BJ (cell line): ENCODE measurements at regions not wholly inside any gene's neighbourhood (a gene's known extent, or its start where the extent isn't known, plus 50 kb on each side); places are given as distances from the start of the nearest gene placed in this dataset.

Source experiments
- CTCF ChIA-PET: fragments of 350-600 bp; formaldehyde crosslinking; extraction: SDS; loops from one replicate; lab custom pipeline; 2021; ENCODE audit warnings: antibody characterized with exemption, inconsistent platforms; lab: Yijun Ruan, JAX
- POLR2A ChIA-PET: fragments of 300-600 bp; sonication (Branson Sonifier 250); formaldehyde crosslinking; extraction: SDS; loops from one replicate; lab custom pipeline; 2021; ENCODE audit warnings: antibody characterized with exemption; lab: Charles Lee
- DNase-seq: peaks from one replicate; pipeline ENCODE4 v3.0.0-alpha.2; 2011; ENCODE audit warnings: low read depth
- H3K27me3 ChIP-seq: 2 replicates; pipeline ENCODE4 v1.6.0; 2011; ENCODE audit warnings: low read length; ENCODE audit not compliant: control insufficient read depth, insufficient read depth
- H3K36me3 ChIP-seq: 2 replicates; pipeline ENCODE4 v1.5.1; 2011; ENCODE audit warnings: low read length; ENCODE audit not compliant: control insufficient read depth, insufficient read depth
- H3K4me3 ChIP-seq: 2 replicates; pipeline ENCODE4 v1.5.1; 2011; ENCODE audit warnings: low read depth, mild to moderate bottlenecking, control low read depth, low read length
- TF ChIP-seq, protein P1 (sequence below): IDR thresholded peaks from 2 replicates; pipeline ENCODE4 v1.5.1; 2011; ENCODE audit warnings: low read depth, mild to moderate bottlenecking, control low read depth, inconsistent platforms, low read length, moderate library complexity; ENCODE audit not compliant: insufficient read depth

- no peak for DNase-seq
- POLR2A ChIA-PET, result no interaction called here
- CTCF ChIA-PET, result no interaction called here
- Histone ChIP-seq H3K36me3 (no peaks in the 10 kb centered on the region), H3K4me3 (no peak overlapping the region), H3K27me3 (no peaks in the 10 kb centered on the region)
- TF ChIP-seq, protein P1, sequence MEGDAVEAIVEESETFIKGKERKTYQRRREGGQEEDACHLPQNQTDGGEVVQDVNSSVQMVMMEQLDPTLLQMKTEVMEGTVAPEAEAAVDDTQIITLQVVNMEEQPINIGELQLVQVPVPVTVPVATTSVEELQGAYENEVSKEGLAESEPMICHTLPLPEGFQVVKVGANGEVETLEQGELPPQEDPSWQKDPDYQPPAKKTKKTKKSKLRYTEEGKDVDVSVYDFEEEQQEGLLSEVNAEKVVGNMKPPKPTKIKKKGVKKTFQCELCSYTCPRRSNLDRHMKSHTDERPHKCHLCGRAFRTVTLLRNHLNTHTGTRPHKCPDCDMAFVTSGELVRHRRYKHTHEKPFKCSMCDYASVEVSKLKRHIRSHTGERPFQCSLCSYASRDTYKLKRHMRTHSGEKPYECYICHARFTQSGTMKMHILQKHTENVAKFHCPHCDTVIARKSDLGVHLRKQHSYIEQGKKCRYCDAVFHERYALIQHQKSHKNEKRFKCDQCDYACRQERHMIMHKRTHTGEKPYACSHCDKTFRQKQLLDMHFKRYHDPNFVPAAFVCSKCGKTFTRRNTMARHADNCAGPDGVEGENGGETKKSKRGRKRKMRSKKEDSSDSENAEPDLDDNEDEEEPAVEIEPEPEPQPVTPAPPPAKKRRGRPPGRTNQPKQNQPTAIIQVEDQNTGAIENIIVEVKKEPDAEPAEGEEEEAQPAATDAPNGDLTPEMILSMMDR, result no peak
Observed at GRCh38 chr9:75615284-75615683, 275.2 kb upstream of the PCSK5 start.

DNA sequence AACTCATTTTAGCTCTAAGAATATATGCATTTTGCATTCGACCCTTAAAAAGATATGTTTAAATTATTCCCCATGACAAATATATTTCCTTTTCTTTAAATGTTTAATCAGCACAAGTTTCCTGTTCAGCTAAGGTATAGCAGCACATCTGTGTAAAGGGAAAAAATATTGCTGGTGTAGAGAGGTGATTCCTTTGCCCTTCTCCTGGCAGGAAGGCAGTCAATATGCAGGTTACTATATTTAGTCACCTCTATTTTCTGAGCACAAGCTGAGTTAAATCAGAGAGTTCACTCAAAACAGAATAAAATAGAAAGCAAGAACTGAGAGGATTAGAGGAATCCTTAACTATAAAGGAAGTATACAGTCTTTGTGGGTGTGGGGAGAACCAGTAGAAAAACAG lies 274.4 kb upstream of the PCSK5 start:
- ChIA-PET CTCF (no interaction called here), POLR2A (no interaction called here)
- no peak for DNase-seq
- H3K27me3 ChIP-seq, result no peaks in the 10 kb centered on the region
- no peaks in the 10 kb centered on the region for H3K36me3 ChIP-seq
- TF ChIP-seq, protein P1, result no peak
- no peak overlapping the region for H3K4me3 ChIP-seq

DNA sequence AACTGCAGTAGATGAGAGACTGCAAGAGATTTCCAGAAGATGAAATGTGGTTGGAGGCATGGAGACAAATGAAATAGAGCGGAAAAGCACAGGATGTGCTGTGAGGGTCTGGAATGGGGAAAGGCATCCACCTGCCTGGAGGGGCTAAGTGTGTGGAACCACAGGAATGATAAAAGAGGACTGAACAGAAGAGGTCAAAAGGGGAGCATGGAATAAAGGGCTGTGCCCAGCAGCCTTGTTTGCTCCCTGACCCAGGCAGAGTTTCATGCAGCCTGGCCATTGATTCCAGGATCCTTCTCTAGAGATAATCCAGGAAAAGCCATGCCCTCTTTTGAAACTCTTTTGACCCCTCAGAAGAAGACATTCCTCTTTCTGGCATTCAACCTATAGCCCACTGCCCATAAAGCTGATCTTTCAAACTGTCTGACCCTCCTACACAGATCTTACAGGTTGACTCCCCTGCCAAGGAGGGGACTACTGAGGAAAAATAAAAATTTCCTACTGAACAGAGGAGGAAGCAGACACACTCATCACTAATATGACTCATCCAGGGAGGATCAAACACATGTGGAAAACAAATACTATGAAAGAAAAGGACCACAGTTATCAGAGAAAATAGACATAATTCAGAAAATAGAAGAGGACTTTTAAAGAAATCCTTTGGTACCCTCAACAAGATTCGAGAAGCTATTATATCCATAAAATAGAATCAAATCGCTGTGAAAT lies 273.5 kb upstream of the PCSK5 start:
- CTCF ChIA-PET, result no interaction called here
- DNase-seq, result no peak
- TF ChIP-seq, protein P1, result no peak
- Histone ChIP-seq H3K36me3 (no peaks in the 10 kb centered on the region), H3K27me3 (no peaks in the 10 kb centered on the region), H3K4me3 (no peak overlapping the region)
- POLR2A ChIA-PET, result no interaction called here

GRCh38 chr9:75623462-75623861 lies 267.0 kb upstream of the PCSK5 start:
- no peak for DNase-seq
- ChIA-PET CTCF (no interaction called here), POLR2A (no interaction called here)
- H3K27me3 ChIP-seq, result no peaks in the 10 kb centered on the region
- H3K36me3 ChIP-seq, result no peaks in the 10 kb centered on the region
- no peak overlapping the region for H3K4me3 ChIP-seq
- TF ChIP-seq, protein P1, result no peak

- no peak overlapping the region for H3K4me3 ChIP-seq
- CTCF ChIA-PET, result no interaction called here
- H3K36me3 ChIP-seq, result no peaks in the 10 kb centered on the region
- DNase-seq, result no peak
- TF ChIP-seq, protein P1, result no peak
- H3K27me3 ChIP-seq, result no peaks in the 10 kb centered on the region
- POLR2A ChIA-PET, result no interaction called here
Observed at GRCh38 chr9:75624998-75625397, 265.5 kb upstream of the PCSK5 start.
